H1 (cell line): ENCODE measurements at regions not wholly inside any gene's neighbourhood (a gene's known extent, or its start where the extent isn't known, plus 50 kb on each side); places are given as distances from the start of the nearest gene placed in this dataset.

ENCODE experiments used
- CTCF ChIA-PET: fragments of 300-600 bp; sonication (Branson Sonifier 250); formaldehyde crosslinking; loops from one replicate; lab custom pipeline; 2021; ENCODE audit not compliant: partially characterized antibody; lab: Charles Lee
- POLR2A ChIA-PET: fragments of 300-600 bp; sonication (Branson Sonifier 250); formaldehyde crosslinking; loops from one replicate; lab custom pipeline; 2021; ENCODE audit warnings: inconsistent platforms; ENCODE audit not compliant: partially characterized antibody; lab: Charles Lee
- DNase-seq, 2 experiments: peaks; one replicate each; pipeline versions ENCODE4 v3.0.0 to v3.0.0-alpha.2; 2010 to 2022; ENCODE audit warnings: low spot score in 2 of 2, low read depth in 1 of 2, mixed read lengths in 1 of 2
- FAIRE-seq: peaks from 2 replicates; lab custom pipeline; 2011; peaks lifted over from hg19 to GRCh38; lab: Jason Lieb, UNC
- H2AFZ ChIP-seq: 2 replicates; pipeline ENCODE4 v1.8.1; 2012; ENCODE audit warnings: low read length, inconsistent platforms
- H2AK5ac ChIP-seq: 2 replicates; pipeline ENCODE4 v1.6.1; 2013; ENCODE audit warnings: low read depth, low read length
- H2BK120ac ChIP-seq: replicated peaks from 2 replicates; pipeline ENCODE3; 2013; ENCODE audit warnings: low read depth, low read length, inconsistent platforms
- H2BK12ac ChIP-seq: 2 replicates; pipeline ENCODE4 v1.6.1; 2013; ENCODE audit warnings: low read depth, low read length
- H2BK15ac ChIP-seq: 2 replicates; pipeline ENCODE4 v1.6.1; 2013; ENCODE audit warnings: low read length
- H2BK20ac ChIP-seq: 2 replicates; pipeline ENCODE4 v1.6.1; 2013; ENCODE audit warnings: low read length
- H2BK5ac ChIP-seq: 2 replicates; pipeline ENCODE4 v1.6.1; 2013; ENCODE audit warnings: low read depth, low read length
- H3K14ac ChIP-seq: 2 replicates; pipeline ENCODE4 v1.6.1; 2013; ENCODE audit warnings: inconsistent platforms; ENCODE audit not compliant: insufficient read length
- H3K18ac ChIP-seq: 2 replicates; pipeline ENCODE4 v1.6.1; 2013; ENCODE audit warnings: low read length; ENCODE audit errors: extremely low read depth
- H3K23ac ChIP-seq: 2 replicates; pipeline ENCODE4 v1.6.1; 2013; ENCODE audit warnings: inconsistent platforms; ENCODE audit not compliant: insufficient read length
- H3K23me2 ChIP-seq: 2 replicates; pipeline ENCODE4 v1.6.1; 2013; ENCODE audit warnings: low read depth, low read length
- H3K27ac ChIP-seq: 2 replicates; pipeline ENCODE4 v1.6.1; 2011; ENCODE audit warnings: low read depth, low read length, inconsistent platforms
- H3K27me3 ChIP-seq, 4 experiments: replicated peaks in 1 of 4; 1 replicate in 1 of 4; 2 replicates in 3 of 4; pipeline versions ENCODE4 v1.6.1 to v1.8.1; 2011 to 2013; ENCODE audit warnings: low read length in 3 of 4, mild to moderate bottlenecking in 3 of 4, inconsistent platforms in 2 of 4, mixed read lengths in 2 of 4, moderate library complexity in 1 of 4; ENCODE audit not compliant: control insufficient read depth in 3 of 4, insufficient read depth in 3 of 4; ENCODE audit errors: extremely low read depth in 1 of 4
- H3K36me3 ChIP-seq, 4 experiments: 2 replicates each; pipeline versions ENCODE4 v1.6.1 to v1.8.1; 2011 to 2013; ENCODE audit warnings: mild to moderate bottlenecking in 4 of 4, low read length in 3 of 4, moderate library complexity in 2 of 4, control low read depth in 1 of 4, inconsistent platforms in 1 of 4; ENCODE audit not compliant: insufficient read depth in 4 of 4, control insufficient read depth in 2 of 4
- H3K4ac ChIP-seq: replicated peaks from 2 replicates; pipeline ENCODE3; 2013; ENCODE audit warnings: low read length, low read depth, mixed read lengths, inconsistent platforms; ENCODE audit not compliant: insufficient read length
- H3K4me1 ChIP-seq, 4 experiments: replicated peaks in 1 of 4; 1 replicate in 1 of 4; 2 replicates in 3 of 4; pipeline versions ENCODE4 v1.6.1 to v1.8.1; 2011 to 2013; ENCODE audit warnings: low read length in 3 of 4, inconsistent platforms in 2 of 4, mixed read lengths in 1 of 4; ENCODE audit not compliant: insufficient read depth in 4 of 4, control insufficient read depth in 3 of 4
- H3K4me2 ChIP-seq, 2 experiments: 2 replicates each; pipeline versions ENCODE4 v1.6.1 to v1.8.1; 2011 to 2013; ENCODE audit warnings: low read depth in 2 of 2, low read length in 2 of 2, control low read depth in 1 of 2, inconsistent platforms in 1 of 2, mild to moderate bottlenecking in 1 of 2; ENCODE audit not compliant: insufficient read depth in 1 of 2
- H3K4me3 ChIP-seq, 4 experiments: fragments of 200-600, 300-600 bp in 1 of 4; sonication (generic), shearing (Covaris generic), sonication (Bioruptor Twin) in 1 of 4; 2 replicates each; pipeline versions ENCODE4 v1.5.1 to v1.8.1; 2011 to 2016; ENCODE audit warnings: low read length in 4 of 4, low read depth in 3 of 4, control low read depth in 2 of 4, inconsistent platforms in 2 of 4, mild to moderate bottlenecking in 2 of 4, mixed read lengths in 1 of 4, moderate library complexity in 1 of 4; ENCODE audit not compliant: insufficient read depth in 2 of 4; ENCODE audit errors: extremely low read depth in 1 of 4
- H3K56ac ChIP-seq: replicated peaks from 2 replicates; pipeline ENCODE3; 2013; ENCODE audit warnings: low read depth, mild to moderate bottlenecking, mixed read lengths, low read length, inconsistent platforms; ENCODE audit not compliant: insufficient read length
- H3K79me1 ChIP-seq: 2 replicates; pipeline ENCODE4 v1.6.1; 2013; ENCODE audit warnings: low read depth, low read length, control low read depth
- H3K79me2 ChIP-seq, 2 experiments: 2 replicates each; pipeline versions ENCODE4 v1.6.1 to v1.8.1; 2012 to 2013; ENCODE audit warnings: low read length in 2 of 2, mild to moderate bottlenecking in 2 of 2, inconsistent platforms in 1 of 2; ENCODE audit not compliant: insufficient read depth in 2 of 2, control insufficient read depth in 1 of 2
- H3K9ac ChIP-seq, 4 experiments: replicated peaks in 1 of 4; 1 replicate in 1 of 4; 2 replicates in 3 of 4; pipeline versions ENCODE4 v1.6.1 to v1.8.1; 2011 to 2013; ENCODE audit warnings: low read depth in 3 of 4, low read length in 3 of 4, control low read depth in 2 of 4, mild to moderate bottlenecking in 2 of 4, moderate library complexity in 2 of 4, inconsistent platforms in 1 of 4; ENCODE audit errors: extremely low read depth in 1 of 4
- H3K9me3 ChIP-seq, 2 experiments: 2 replicates each; pipeline versions ENCODE4 v1.6.1 to v1.8.1; 2012 to 2013; ENCODE audit warnings: mild to moderate bottlenecking in 2 of 2, moderate library complexity in 2 of 2, control low read depth in 1 of 2, inconsistent platforms in 1 of 2, low read depth in 1 of 2, low read length in 1 of 2, mixed read lengths in 1 of 2; ENCODE audit not compliant: insufficient read depth in 2 of 2
- H4K20me1 ChIP-seq, 2 experiments: replicated peaks in 1 of 2; 2 replicates each; pipeline versions ENCODE3 to v1.8.1; 2011 to 2013; ENCODE audit warnings: inconsistent platforms in 2 of 2, low read length in 2 of 2, mild to moderate bottlenecking in 1 of 2; ENCODE audit not compliant: insufficient read depth in 2 of 2, control insufficient read depth in 1 of 2
- H4K5ac ChIP-seq: 2 replicates; pipeline ENCODE4 v1.6.1; 2013; ENCODE audit warnings: low read length, low read depth, mixed read lengths, inconsistent platforms; ENCODE audit not compliant: insufficient read length
- H4K8ac ChIP-seq: 2 replicates; pipeline ENCODE4 v1.8.0; 2013; ENCODE audit warnings: mild to moderate bottlenecking, moderate library complexity, low read length, inconsistent platforms; ENCODE audit not compliant: insufficient read depth; ENCODE audit errors: extremely low read depth
- H4K91ac ChIP-seq: replicated peaks from 2 replicates; pipeline ENCODE3; 2013; ENCODE audit warnings: low read length, mixed read lengths, inconsistent platforms; ENCODE audit not compliant: insufficient read length
- BRCA1 ChIP-seq: IDR thresholded peaks from 2 replicates; pipeline ENCODE4 v1.6.1; 2012; ENCODE audit warnings: low read depth, low read length, improper control_type of control experiment
- CHD1 ChIP-seq: IDR thresholded peaks from 2 replicates; pipeline ENCODE4 v1.6.1; 2012; ENCODE audit warnings: low read depth, low read length, improper control_type of control experiment
- CHD2 ChIP-seq: IDR thresholded peaks from 2 replicates; pipeline ENCODE4 v1.6.1; 2012; ENCODE audit warnings: low read length, improper control_type of control experiment
- FOSL1 ChIP-seq: IDR thresholded peaks from 2 replicates; pipeline ENCODE4 v1.6.1; 2011; ENCODE audit warnings: mild to moderate bottlenecking, low read depth, low read length, moderate library complexity; ENCODE audit not compliant: insufficient read depth
- HDAC6 ChIP-seq: IDR thresholded peaks from one replicate; pipeline ENCODE4 v1.7.1; 2012; ENCODE audit warnings: low read depth, mild to moderate bottlenecking, inconsistent platforms, low read length, moderate library complexity
- NRF1 ChIP-seq: IDR thresholded peaks from 2 replicates; pipeline ENCODE4 v1.6.1; 2011; ENCODE audit warnings: mild to moderate bottlenecking, low read depth, low read length, improper control_type of control experiment
- RBBP5 ChIP-seq: IDR thresholded peaks from 2 replicates; pipeline ENCODE4 v1.7.1; 2012; ENCODE audit warnings: low read depth, mild to moderate bottlenecking, inconsistent platforms, low read length, moderate library complexity, borderline replicate concordance
- RXRA ChIP-seq: IDR thresholded peaks from 2 replicates; pipeline ENCODE4 v1.6.1; 2011; ENCODE audit warnings: low read depth, mild to moderate bottlenecking, low read length, moderate library complexity; ENCODE audit not compliant: insufficient read depth
- SIN3A ChIP-seq, 2 experiments: IDR thresholded peaks in 1 of 2; conservative IDR thresholded peaks in 1 of 2; 2 replicates each; pipeline ENCODE4 v1.6.1; 2011 to 2012; ENCODE audit warnings: low read length in 2 of 2, improper control_type of control experiment in 1 of 2, low read depth in 1 of 2, mild to moderate bottlenecking in 1 of 2
- SIRT6 ChIP-seq: IDR thresholded peaks from one replicate; pipeline ENCODE4 v1.7.1; 2012; ENCODE audit warnings: low read length, inconsistent platforms
- SIX5 ChIP-seq: IDR thresholded peaks from 2 replicates; pipeline ENCODE4 v1.6.1; 2011; ENCODE audit warnings: mild to moderate bottlenecking, low read depth, low read length
- TCF12 ChIP-seq: IDR thresholded peaks from 2 replicates; pipeline ENCODE4 v1.6.1; 2011; ENCODE audit warnings: low read depth, mild to moderate bottlenecking, low read length
- WGBS, 2 experiments: shearing (Covaris generic) in 1 of 2; methylation state at CpG; one replicate each; pipeline versions ENCODE4 v1.1.6 to v1.1.7; 2013 to 2015; ENCODE audit warnings: low lambda C conversion rate in 2 of 2, mixed read lengths in 2 of 2, inconsistent platforms in 1 of 2, low coverage in 1 of 2, missing lambda C conversion rate in 1 of 2; ENCODE audit not compliant: insufficient replicate concordance in 2 of 2, insufficient coverage in 1 of 2, insufficient read length in 1 of 2; ENCODE audit errors: extremely low coverage in 1 of 2, missing lambda C conversion rate in 1 of 2; 5-methylcytosine and 5-hydroxymethylcytosine counted together

- Histone ChIP-seq H2BK12ac (no peak overlapping the region), H3K56ac (no peak overlapping the region), H4K20me1 (peaks cover 0 to 2% of the 10 kb centered on the region in 2 experiments), H4K8ac (no peak overlapping the region), H3K23ac (no peak overlapping the region), H3K27me3 (no peaks in the 10 kb centered on the region), H3K4me2 (no peak overlapping the region), H2BK15ac (no peak overlapping the region), H3K14ac (no peak overlapping the region), H3K36me3 (no peaks in the 10 kb centered on the region), H2BK20ac (no peak overlapping the region), H3K4me3 (no peak overlapping the region), H2BK120ac (no peak overlapping the region), H3K27ac (no peak overlapping the region), H2BK5ac (no peak overlapping the region), H4K91ac (no peak overlapping the region), H3K9me3 (no peaks in the 10 kb centered on the region), H3K79me1 (no peaks in the 10 kb centered on the region), H2AK5ac (no peak overlapping the region), H3K4me1 (no peaks in the 10 kb centered on the region), H2AFZ (no peak overlapping the region), H4K5ac (no peak overlapping the region), H3K9ac (no peak overlapping the region), H3K79me2 (no peaks in the 10 kb centered on the region), H3K18ac (no peak overlapping the region), H3K23me2 (no peaks in the 10 kb centered on the region), H3K4ac (no peak overlapping the region)
- DNase-seq = no peak
- 95% methylated on average over 10 of the region's 10 CpGs; no CpG with 5 or more reads in 1 of the 2 experiments for WGBS, 2 experiments
- CTCF ChIA-PET = interaction anchor here (0.7 to 1.7 kb wide), 4 partner anchors 24 to 303 kb away, joined by 3 to 5 read pairs (median 4); no protein-coding TSS in a partner anchor
- POLR2A ChIA-PET = no interaction called here
- no peak for FAIRE-seq
- TF ChIP-seq BRCA1 (no peak), HDAC6 (no peak), SIN3A (conservative IDR thresholded peaks at IDR 0.05 in 1 of 2, IDR thresholded peaks at IDR 0.05 in 1 of 2; ENCODE audit: low read depth in 1 of 2, low read length in 2 of 2) (no peak), CHD1 (no peak), NRF1 (no peak), RBBP5 (no peak), CHD2 (no peak), SIRT6 (no peak), FOSL1 (no peak), RXRA (no peak), SIX5 (no peak), TCF12 (no peak)
Measured at GRCh38 chr7:36790311-36790787, 66.1 kb upstream of the AOAH start.
